HG02885 (cell line): ENCODE measurements at regions not wholly inside any gene's neighbourhood (a gene's known extent, or its start where the extent isn't known, plus 50 kb on each side); places are given as distances from the start of the nearest gene placed in this dataset.
"Not testable (repeated sequence)": the region's sequence is repeated elsewhere in the genome, so short reads cannot be mapped to it uniquely, and the experiment has no call there.

Experiments
- ATAC-seq: cut with Tn5 transposase; IDR thresholded peaks from one replicate; pipeline ENCODE4 v1.9.1; 2021; ENCODE audit warnings: mild to moderate bottlenecking; ENCODE audit not compliant: unreplicated experiment, poor library complexity

GRCh38 chr2:84165256-84165655 is 293.8 kb downstream of the SUCLG1 start:
- ATAC-seq, result no peak

DNA sequence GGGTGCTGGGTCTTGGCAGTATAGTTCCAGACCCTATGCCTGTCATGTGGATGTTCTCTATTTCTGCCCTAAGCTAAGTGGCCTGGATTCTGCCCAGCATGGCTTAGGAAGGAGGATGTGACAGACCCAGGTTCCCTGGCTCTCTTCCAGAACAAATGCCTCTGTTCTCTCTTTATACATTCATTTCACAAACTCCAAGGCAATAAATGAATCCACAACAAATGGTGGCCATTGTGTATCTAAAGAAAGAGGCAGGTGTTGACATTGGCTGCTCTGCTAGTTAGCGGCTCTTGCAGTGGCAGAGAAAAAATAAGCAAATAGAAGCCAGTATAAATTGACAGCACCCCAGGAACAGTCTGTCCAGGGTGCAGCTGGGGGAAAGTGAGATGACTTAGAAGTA is 298.6 kb downstream of the SUCLG1 start:
- ATAC-seq, result no peak

- no peak for ATAC-seq
Measured at GRCh38 chr2:84158605-84159004, 300.5 kb downstream of the SUCLG1 start.

GRCh38 chr2:84152462-84152861 is 306.6 kb downstream of the SUCLG1 start:
- ATAC-seq, result no peak

- no peak for ATAC-seq
Measured at GRCh38 chr2:84144345-84144744, 314.7 kb downstream of the SUCLG1 start.

GRCh38 chr2:84137034-84137433 is 322.0 kb downstream of the SUCLG1 start:
- ATAC-seq, result no peak

DNA sequence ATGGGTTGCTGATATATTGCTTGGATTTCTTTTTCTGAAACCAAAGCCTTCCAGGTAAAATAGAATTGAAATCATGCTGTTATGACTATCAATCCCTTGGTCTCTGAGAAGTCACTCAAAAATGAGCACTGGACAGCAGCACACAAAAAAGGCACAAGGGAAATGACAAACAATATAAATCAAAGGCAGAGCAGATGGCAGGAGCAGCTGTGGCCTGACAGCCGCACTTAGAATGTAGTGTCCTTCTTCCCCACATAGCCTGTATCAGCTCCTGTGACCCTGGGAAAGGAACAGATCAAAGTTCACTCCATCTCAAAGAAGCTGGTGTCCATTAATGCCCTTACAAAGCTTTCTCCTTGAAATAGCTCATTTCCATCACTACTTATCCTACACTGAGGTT is 326.7 kb downstream of the SUCLG1 start:
- ATAC-seq, result no peak

DNA sequence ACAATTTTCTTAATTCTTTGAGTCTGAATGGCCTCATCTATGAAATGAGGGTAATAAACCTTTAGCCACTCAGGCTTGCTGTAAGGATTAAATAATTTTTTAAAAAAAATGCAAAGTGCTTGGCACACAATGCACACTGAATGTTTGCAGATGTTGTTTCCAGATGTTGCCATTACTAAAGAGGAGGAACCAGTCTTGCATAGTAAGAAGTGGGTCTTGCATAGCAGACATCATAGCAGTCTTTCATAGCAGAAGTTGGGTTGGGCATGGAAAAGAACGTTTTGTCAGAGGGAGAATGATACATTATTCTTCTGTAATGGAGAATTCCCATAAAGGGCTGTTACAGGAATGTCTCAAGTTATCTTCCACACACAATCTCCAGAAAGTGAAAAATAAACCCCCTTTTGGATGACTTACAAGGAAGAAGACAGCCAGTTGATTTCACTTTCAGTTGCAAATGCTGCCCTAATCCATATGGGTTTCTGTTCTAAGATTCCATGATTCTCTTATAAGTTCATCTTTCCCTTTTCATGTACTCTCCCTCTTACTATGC is 327.7 kb downstream of the SUCLG1 start:
- no peak for ATAC-seq

DNA sequence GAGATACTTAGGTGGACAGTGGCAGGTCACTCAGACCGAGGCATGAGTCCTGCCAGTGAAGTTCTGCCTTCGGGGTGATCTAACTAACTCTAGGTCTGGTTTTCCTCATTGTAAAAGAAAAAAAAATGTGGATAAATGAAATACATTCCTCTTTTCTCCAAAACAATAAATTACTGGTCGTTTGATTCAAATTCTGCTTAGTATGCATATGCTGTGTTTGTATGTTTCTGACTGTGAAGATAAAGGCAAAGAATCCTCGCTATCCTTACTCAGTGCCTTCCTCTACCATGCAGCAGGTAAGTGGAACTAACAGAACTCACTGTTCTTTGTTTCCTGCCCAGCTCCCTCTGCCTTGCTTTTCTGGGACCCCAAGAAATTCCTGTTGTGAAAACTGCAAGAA is 330.1 kb downstream of the SUCLG1 start:
- no peak for ATAC-seq

DNA sequence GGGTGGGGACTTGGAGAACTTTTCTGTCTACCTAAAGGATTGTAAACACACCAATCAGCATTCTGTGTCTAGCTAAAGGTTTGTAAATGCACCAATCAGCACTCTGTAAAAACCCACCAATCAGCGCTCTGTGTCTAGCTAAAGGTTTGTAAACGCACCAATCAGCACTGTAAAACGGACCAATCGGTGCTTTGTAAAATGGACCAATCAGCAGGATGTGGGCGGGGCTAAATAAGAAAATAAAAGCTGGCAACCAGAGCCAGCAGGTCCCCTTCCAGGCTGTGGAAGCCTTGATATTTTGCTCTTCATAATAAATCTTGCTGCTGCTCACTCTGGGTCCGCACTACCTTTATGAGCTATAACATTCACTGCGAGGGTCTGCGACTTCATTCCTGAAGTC is 331.3 kb downstream of the SUCLG1 start:
- ATAC-seq, result not testable (repeated sequence)

GRCh38 chr2:84126530-84126929 is 332.6 kb downstream of the SUCLG1 start:
- ATAC-seq, result no peak

- no peak for ATAC-seq
Measured at GRCh38 chr2:84126084-84126483, 333.0 kb downstream of the SUCLG1 start.

DNA sequence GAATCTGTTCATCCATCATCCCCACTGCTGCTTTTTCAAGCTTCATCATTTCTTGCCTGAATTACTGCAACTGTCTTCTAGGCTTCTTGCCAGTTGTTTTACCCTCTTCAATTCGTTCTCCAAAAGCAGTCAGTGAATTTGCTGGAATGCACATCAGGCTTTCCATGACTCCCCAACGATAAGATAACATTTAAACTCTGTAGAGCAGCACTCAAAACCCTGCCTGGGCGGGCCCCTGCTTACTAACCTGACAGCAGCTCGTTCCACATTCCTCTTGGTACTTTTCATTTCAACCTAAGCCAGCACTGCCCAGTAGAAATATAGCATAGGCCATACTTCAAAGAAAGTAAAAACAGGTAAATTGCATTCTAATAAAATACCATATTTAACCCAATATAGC is 342.9 kb downstream of the SUCLG1 start:
- no peak for ATAC-seq

GRCh38 chr2:84115173-84115857 is 343.8 kb downstream of the SUCLG1 start:
- no peak for ATAC-seq

DNA sequence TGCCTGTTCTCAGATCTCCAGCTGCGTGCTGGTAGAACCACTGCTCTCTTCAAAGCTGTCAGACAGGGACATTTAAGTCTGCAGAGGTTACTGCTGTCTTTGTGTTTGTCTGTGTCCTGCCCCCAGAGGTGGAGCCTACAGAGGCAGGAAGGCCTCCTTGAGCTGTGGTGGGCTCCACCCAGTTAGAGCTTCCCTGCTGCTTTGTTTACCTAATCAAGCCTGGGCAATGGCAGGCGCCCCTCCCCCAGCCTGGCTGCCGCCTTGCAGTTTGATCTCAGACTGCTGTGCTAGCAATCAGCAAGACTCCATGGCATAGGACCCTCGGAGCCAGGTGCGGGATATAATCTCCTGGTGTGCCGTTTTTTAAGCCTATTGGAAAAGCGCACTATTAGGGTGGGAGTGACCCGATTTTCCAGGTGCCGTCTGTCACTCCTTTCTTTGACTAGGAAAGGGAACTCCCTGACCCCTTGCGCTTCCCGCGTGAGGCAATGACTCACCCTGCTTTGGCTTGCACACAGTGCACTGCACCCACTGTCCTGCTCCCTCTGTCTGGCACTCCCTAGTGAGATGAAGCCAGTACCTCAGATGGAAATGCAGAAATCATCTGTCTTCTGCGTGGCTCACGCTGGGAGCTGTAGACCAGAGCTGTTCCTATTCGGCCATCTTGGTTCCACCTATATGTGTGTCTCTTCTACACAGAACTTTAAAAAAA is 355.1 kb downstream of the SUCLG1 start:
- not testable (repeated sequence) for ATAC-seq

GRCh38 chr2:84102274-84102673 is 356.8 kb downstream of the SUCLG1 start:
- ATAC-seq, result no peak

GRCh38 chr2:84088656-84089055 is 370.4 kb downstream of the SUCLG1 start:
- ATAC-seq, result no peak

DNA sequence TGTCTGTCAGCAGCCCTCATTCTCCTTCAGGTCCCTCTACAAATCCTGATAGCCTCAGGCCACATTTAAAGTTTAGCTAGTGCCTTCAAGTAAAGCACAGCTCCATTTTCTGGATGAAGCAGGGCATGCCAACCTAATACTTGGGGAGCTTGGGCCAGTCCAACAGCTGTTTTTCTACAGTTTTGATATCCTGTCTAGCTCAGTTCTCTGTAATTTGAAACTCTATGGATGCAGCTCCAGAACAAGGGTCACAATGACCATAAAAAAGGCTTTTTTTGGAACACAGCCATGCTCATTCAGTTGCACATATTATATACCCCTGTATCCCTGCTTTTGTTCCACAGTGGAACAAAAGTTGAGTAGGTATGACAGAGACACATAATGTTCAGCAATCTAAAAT is 373.5 kb downstream of the SUCLG1 start:
- no peak for ATAC-seq

DNA sequence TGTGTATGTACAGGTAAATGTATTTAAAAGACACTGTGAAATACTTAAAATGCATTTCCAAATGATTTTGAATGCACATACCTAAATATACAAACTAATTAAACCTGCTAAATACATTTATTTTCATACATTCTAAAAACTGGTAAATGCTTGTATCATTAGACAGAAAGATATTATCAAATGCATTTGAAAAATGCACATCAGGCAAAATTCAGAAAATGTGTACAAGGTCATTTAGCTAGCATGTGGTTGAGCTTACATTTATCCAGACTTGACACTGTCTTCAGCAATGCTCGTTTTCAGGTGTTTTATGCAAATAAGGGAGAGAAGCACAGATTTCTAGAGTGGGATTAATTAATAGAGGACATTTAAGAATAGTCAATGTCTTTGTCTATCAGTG is 374.2 kb downstream of the SUCLG1 start:
- no peak for ATAC-seq

- ATAC-seq, result no peak
Measured at GRCh38 chr2:84083984-84084383, 375.1 kb downstream of the SUCLG1 start.

- ATAC-seq, result no peak
Measured at GRCh38 chr2:84078471-84078870, 380.6 kb downstream of the SUCLG1 start.

DNA sequence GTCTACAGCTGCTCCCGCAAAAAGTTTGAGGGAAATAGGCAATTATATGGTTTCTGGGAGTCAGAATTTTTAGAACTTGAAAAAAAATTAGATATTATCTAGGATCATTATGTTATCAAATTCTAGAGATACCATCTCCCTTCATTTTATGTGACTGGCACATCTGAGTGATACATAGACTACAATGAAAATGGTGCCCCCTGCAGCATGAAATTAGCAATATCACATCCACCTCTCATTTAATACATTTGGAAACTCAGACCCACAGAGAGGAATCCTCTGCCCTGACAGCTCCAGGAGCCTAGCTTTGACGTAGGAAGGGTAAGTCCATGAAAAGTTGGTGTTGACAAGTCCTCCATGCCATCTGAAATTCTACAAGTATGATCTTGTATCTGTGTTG is 381.6 kb downstream of the SUCLG1 start:
- ATAC-seq, result no peak
